ENCODE measurements at regions not wholly inside any gene's neighbourhood (a gene's known extent, or its start where the extent isn't known, plus 50 kb on each side); places are given as distances from the start of the nearest gene placed in this dataset.

GRCh38 chr11:19450282-19450681 is 209.5 kb upstream of the E2F8 start:
- Histone ChIP-seq H3K79me2 (ENCODE audit: insufficient read depth, low read length) (no peaks in the 10 kb centered on the region), H3K36me3 (replicated peaks in 1 of 2; ENCODE audit: control insufficient read depth in 1 of 2, insufficient read depth in 2 of 2, low read length in 2 of 2) (no peaks in the 10 kb centered on the region), H3K9me3 (replicated peaks in 1 of 2; ENCODE audit: control insufficient read depth in 1 of 2, insufficient read depth in 1 of 2, low read length in 2 of 2) (no peaks in the 10 kb centered on the region), H3K9ac (ENCODE audit: insufficient read depth, low read length, poor library complexity, severe bottlenecking) (no peak overlapping the region), H3K4me2 (replicated peaks; ENCODE audit: extremely low read depth, low read length, poor library complexity, severe bottlenecking) (no peak overlapping the region), H3K4me3 (replicated peaks in 1 of 3; ENCODE audit: low read depth in 2 of 3, low read length in 3 of 3) (no peak overlapping the region), H3K27ac (ENCODE audit: low read depth in 1 of 2, low read length in 2 of 2) (no peak overlapping the region), H3K4me1 (ENCODE audit: control insufficient read depth in 1 of 2, insufficient read depth in 2 of 2, low read length in 2 of 2) (no peaks in the 10 kb centered on the region), H4K20me1 (ENCODE audit: insufficient read depth, low read length) (no peaks in the 10 kb centered on the region), H3K27me3 (ENCODE audit: control insufficient read depth in 2 of 2, insufficient read depth in 2 of 2, low read length in 2 of 2) (no peaks in the 10 kb centered on the region), H2AFZ (ENCODE audit: insufficient read depth, low read depth, low read length, poor library complexity, severe bottlenecking) (no peak overlapping the region)
- no peaks in the 10 kb centered on the region for H3K36me3 Mint-ChIP-seq
- no peak for DNase-seq
- intact Hi-C loops (cut with micrococcal nuclease) = no loop called here
- H3K27me3 Mint-ChIP-seq (ENCODE audit: low read depth in 3 of 3) = peaks cover 0 to 4% (median 2%) of the 10 kb centered on the region in 3 donors
- no peaks in the 10 kb centered on the region for H3K9me3 Mint-ChIP-seq
- no peak overlapping the region for H3K27ac Mint-ChIP-seq
- no peaks in the 10 kb centered on the region for H3K4me1 Mint-ChIP-seq
- no peak overlapping the region for H3K4me3 Mint-ChIP-seq
- no peak for TF ChIP-seq CTCF (IDR thresholded peaks at IDR 0.05)
- no CpG with 5 or more reads among the region's 1 CpG for WGBS (ENCODE audit: insufficient coverage)

- no peak for TF ChIP-seq CTCF (IDR thresholded peaks at IDR 0.05)
- Mint-ChIP-seq H3K4me3 (no peak overlapping the region), H3K9me3 (peaks cover 0 to 2% (median 0%) of the 10 kb centered on the region in 7 donors), H3K27me3 (ENCODE audit: low read depth in 3 of 3) (peaks cover 0 to 4% (median 1%) of the 10 kb centered on the region in 3 donors), H3K4me1 (no peaks in the 10 kb centered on the region), H3K36me3 (no peaks in the 10 kb centered on the region), H3K27ac (no peak overlapping the region)
- Histone ChIP-seq H3K79me2 (ENCODE audit: insufficient read depth, low read length) (no peaks in the 10 kb centered on the region), H2AFZ (ENCODE audit: insufficient read depth, low read depth, low read length, poor library complexity, severe bottlenecking) (no peak overlapping the region), H3K9ac (ENCODE audit: insufficient read depth, low read length, poor library complexity, severe bottlenecking) (no peak overlapping the region), H3K36me3 (replicated peaks in 1 of 2; ENCODE audit: control insufficient read depth in 1 of 2, insufficient read depth in 2 of 2, low read length in 2 of 2) (no peaks in the 10 kb centered on the region), H3K4me3 (replicated peaks in 1 of 3; ENCODE audit: low read depth in 2 of 3, low read length in 3 of 3) (no peak overlapping the region), H3K4me1 (ENCODE audit: control insufficient read depth in 1 of 2, insufficient read depth in 2 of 2, low read length in 2 of 2) (no peaks in the 10 kb centered on the region), H3K27ac (ENCODE audit: low read depth in 1 of 2, low read length in 2 of 2) (no peak overlapping the region), H4K20me1 (ENCODE audit: insufficient read depth, low read length) (no peaks in the 10 kb centered on the region), H3K9me3 (replicated peaks in 1 of 2; ENCODE audit: control insufficient read depth in 1 of 2, insufficient read depth in 1 of 2, low read length in 2 of 2) (no peaks in the 10 kb centered on the region), H3K4me2 (replicated peaks; ENCODE audit: extremely low read depth, low read length, poor library complexity, severe bottlenecking) (no peak overlapping the region), H3K27me3 (ENCODE audit: control insufficient read depth in 2 of 2, insufficient read depth in 2 of 2, low read length in 2 of 2) (no peaks in the 10 kb centered on the region)
- WGBS (ENCODE audit: insufficient coverage) = no CpG with 5 or more reads among the region's 2 CpGs
- no peak for DNase-seq
- intact Hi-C loops (cut with micrococcal nuclease) = no loop called here
These were observed 207.9 kb upstream of the E2F8 start for GRCh38 chr11:19448651-19449050.
